Esophagus muscularis mucosa (tissue), 3 donors: ENCODE measurements at regions not wholly inside any gene's neighbourhood (a gene's known extent, or its start where the extent isn't known, plus 50 kb on each side); places are given as distances from the start of the nearest gene placed in this dataset.

Experiments used
- POLR2A ChIP-seq: fragments of 450-650 bp; IDR thresholded peaks from one replicate; pipeline ENCODE4 v1.6.1; 2017; ENCODE audit warnings: antibody characterized with exemption, moderate library complexity, mild to moderate bottlenecking, low read depth
- TF ChIP-seq, protein P1 (sequence below), 3 experiments: fragments of 200-600 bp in 2 of 3; fragments of 450-650 bp in 1 of 3; sonication (generic) in 2 of 3; IDR thresholded peaks; one replicate each; pipeline ENCODE4 v1.5.1; 2017 to 2019; ENCODE audit warnings: antibody characterized with exemption in 3 of 3, mild to moderate bottlenecking in 2 of 3, moderate library complexity in 1 of 3

DNA sequence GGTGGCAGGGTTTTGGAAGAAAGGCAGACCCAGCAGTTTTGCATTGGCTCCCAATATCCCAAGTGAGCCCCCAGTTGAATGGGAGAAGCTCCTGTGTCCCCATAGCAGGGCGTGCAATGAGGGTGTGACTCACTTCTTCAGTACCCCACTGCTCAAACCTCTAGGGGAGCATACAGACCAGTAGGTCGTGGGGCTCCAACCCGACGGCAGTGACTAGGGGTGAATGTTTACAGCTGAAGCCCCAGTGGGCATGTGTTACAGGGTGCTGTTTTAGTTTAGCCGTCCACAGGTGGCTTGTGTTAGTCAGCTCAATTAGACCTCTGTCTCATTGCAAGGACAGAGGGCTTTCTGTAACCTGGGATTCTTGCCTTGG is 564.5 kb upstream of the CNTN5 start:
- no peak for TF ChIP-seq POLR2A
- TF ChIP-seq, protein P1, sequence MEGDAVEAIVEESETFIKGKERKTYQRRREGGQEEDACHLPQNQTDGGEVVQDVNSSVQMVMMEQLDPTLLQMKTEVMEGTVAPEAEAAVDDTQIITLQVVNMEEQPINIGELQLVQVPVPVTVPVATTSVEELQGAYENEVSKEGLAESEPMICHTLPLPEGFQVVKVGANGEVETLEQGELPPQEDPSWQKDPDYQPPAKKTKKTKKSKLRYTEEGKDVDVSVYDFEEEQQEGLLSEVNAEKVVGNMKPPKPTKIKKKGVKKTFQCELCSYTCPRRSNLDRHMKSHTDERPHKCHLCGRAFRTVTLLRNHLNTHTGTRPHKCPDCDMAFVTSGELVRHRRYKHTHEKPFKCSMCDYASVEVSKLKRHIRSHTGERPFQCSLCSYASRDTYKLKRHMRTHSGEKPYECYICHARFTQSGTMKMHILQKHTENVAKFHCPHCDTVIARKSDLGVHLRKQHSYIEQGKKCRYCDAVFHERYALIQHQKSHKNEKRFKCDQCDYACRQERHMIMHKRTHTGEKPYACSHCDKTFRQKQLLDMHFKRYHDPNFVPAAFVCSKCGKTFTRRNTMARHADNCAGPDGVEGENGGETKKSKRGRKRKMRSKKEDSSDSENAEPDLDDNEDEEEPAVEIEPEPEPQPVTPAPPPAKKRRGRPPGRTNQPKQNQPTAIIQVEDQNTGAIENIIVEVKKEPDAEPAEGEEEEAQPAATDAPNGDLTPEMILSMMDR (IDR thresholded peaks at IDR 0.05), result no peak
